Right lobe of liver (tissue), 4 donors: ENCODE measurements at regions not wholly inside any gene's neighbourhood (a gene's known extent, or its start where the extent isn't known, plus 50 kb on each side); places are given as distances from the start of the nearest gene placed in this dataset.

Source experiments
- POLR2A ChIP-seq: fragments of 450-650 bp; IDR thresholded peaks from one replicate; pipeline ENCODE4 v1.6.1; 2017; ENCODE audit warnings: antibody characterized with exemption, mild to moderate bottlenecking
- TF ChIP-seq, protein P1 (sequence below), 4 donors: fragments of 200-600 bp in 3 of 4; fragments of 450-650 bp in 1 of 4; IDR thresholded peaks; one replicate each; pipeline versions ENCODE4 v1.5.1 to v1.8.0; 2016 to 2022; ENCODE audit warnings: antibody characterized with exemption in 4 of 4, mild to moderate bottlenecking in 2 of 4
- donor health status: DM: no; HTN: no; CAD: no.
- donor health status: DM: no; HTN: no; CAD: no.
- donor health status: DM: no; HTN: yes; CAD: no.

DNA sequence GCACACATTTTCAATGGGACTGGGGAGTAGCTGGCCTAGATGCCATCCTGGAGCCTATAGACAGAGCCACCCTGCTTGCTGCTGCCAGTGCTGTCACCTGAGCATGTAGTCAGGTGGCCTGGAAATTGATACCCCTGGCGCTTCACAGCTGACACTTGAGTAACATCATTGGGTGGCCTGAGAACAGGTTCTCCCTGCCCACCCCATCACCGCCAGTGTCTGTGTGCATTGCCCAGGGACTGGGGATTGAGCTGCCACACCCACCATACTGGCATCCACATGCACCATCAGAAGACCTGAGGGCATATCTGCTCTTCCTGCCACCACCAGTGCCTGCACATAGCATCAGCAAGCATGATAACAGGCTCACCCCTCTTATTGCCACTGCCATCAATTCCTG, 1142.9 kb upstream of the PABPC4L start:
- TF ChIP-seq, protein P1, sequence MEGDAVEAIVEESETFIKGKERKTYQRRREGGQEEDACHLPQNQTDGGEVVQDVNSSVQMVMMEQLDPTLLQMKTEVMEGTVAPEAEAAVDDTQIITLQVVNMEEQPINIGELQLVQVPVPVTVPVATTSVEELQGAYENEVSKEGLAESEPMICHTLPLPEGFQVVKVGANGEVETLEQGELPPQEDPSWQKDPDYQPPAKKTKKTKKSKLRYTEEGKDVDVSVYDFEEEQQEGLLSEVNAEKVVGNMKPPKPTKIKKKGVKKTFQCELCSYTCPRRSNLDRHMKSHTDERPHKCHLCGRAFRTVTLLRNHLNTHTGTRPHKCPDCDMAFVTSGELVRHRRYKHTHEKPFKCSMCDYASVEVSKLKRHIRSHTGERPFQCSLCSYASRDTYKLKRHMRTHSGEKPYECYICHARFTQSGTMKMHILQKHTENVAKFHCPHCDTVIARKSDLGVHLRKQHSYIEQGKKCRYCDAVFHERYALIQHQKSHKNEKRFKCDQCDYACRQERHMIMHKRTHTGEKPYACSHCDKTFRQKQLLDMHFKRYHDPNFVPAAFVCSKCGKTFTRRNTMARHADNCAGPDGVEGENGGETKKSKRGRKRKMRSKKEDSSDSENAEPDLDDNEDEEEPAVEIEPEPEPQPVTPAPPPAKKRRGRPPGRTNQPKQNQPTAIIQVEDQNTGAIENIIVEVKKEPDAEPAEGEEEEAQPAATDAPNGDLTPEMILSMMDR (IDR thresholded peaks at IDR 0.05), result no peak
- no peak for TF ChIP-seq POLR2A
